Heart left ventricle (tissue), 16 donors: ENCODE measurements at regions not wholly inside any gene's neighbourhood (a gene's known extent, or its start where the extent isn't known, plus 50 kb on each side); places are given as distances from the start of the nearest gene placed in this dataset.

Source experiments
- ATAC-seq, 4 donors: fragments of 200-7000 bp; cut with Tn5 transposase; one replicate each; pipeline ENCODE4 v1.9.1; 2020 to 2022; ENCODE audit warnings: moderate library complexity in 4 of 4, mild to moderate bottlenecking in 3 of 4, moderate number of reproducible peaks in 1 of 4
- DNase-seq, 5 donors: peaks; one replicate each; pipeline ENCODE4 v3.0.0-alpha.2; 2020
- H3K27ac ChIP-seq, 12 donors: fragments of 200-600 bp; sonication (generic) in 4 of 12; one replicate each; pipeline versions ENCODE4 v1.5.0 to v1.8.0; 2016 to 2022; ENCODE audit warnings: mild to moderate bottlenecking in 2 of 12
- H3K27me3 ChIP-seq, 9 donors: fragments of 200-600 bp; sonication (generic) in 2 of 9; one replicate each; pipeline versions ENCODE4 v1.5.1 to v1.8.0; 2016 to 2022; ENCODE audit warnings: mild to moderate bottlenecking in 3 of 9
- H3K36me3 ChIP-seq, 9 donors: fragments of 200-600 bp; sonication (generic) in 2 of 9; one replicate each; pipeline versions ENCODE4 v1.5.0 to v1.8.0; 2018 to 2022; ENCODE audit warnings: mild to moderate bottlenecking in 2 of 9
- H3K4me1 ChIP-seq, 12 donors: fragments of 200-600 bp; sonication (generic) in 4 of 12; one replicate each; pipeline versions ENCODE4 v1.5.0 to v1.8.0; 2016 to 2022; ENCODE audit warnings: mild to moderate bottlenecking in 3 of 12
- H3K4me3 ChIP-seq, 12 donors: fragments of 200-600 bp; sonication (generic) in 4 of 12; one replicate each; pipeline versions ENCODE4 v1.5.0 to v1.8.0; 2017 to 2022; ENCODE audit warnings: mild to moderate bottlenecking in 9 of 12, moderate library complexity in 4 of 12
- H3K9me3 ChIP-seq, 12 donors: fragments of 200-600 bp; sonication (generic) in 4 of 12; one replicate each; pipeline versions ENCODE4 v1.5.0 to v1.8.0; 2016 to 2022; ENCODE audit warnings: mild to moderate bottlenecking in 1 of 12
- POLR2A ChIP-seq, 2 donors: fragments of 450-650 bp; IDR thresholded peaks; one replicate each; pipeline ENCODE4 v1.6.1; 2017; ENCODE audit warnings: antibody characterized with exemption in 2 of 2, mild to moderate bottlenecking in 2 of 2, moderate library complexity in 2 of 2
- WGBS, 4 donors: extraction: QIAGEN DNeasy Blood & Tissue Kit in 2 of 4; methylation state at CpG; one replicate each; pipeline versions ENCODE4 v1.1.5 to v1.1.7; 2013 to 2018; 5-methylcytosine and 5-hydroxymethylcytosine counted together
- intact Hi-C, 10 donors: fragments of 100-400 bp; cut with DNase I; formaldehyde crosslinking; loops; one replicate each; pipeline versions ENCODE4 v1.11.1 to v1.14.2; 2022
- TF ChIP-seq, protein P1 (sequence below), 12 donors: fragments of 200-600 bp; sonication (generic) in 4 of 12; IDR thresholded peaks; one replicate each; pipeline versions ENCODE4 v1.5.0 to v1.8.0; 2018 to 2022; ENCODE audit warnings: antibody characterized with exemption in 12 of 12, mild to moderate bottlenecking in 5 of 12
- donor health status: ischemic (EF 13 %, LVEDD 7.1; RV severe dilation, severe dysfunction).
- donor health status: healthy with polysubstance abuse.
- donor health status: DM: no; HTN: yes; CAD: no.
- donor health status: DM: no; HTN: no; CAD: no.
- donor health status: ischemic (EF 25% LVEDD 6.9; RV normal size, moderate dysfunction).
- donor health status: ischemic (EF 25% LVEDD 5.7; RV mildly dilated, moderate dysfunction).
- donor health status: healthy.
- donor health status: DM: yes; HTN: yes; CAD: no.
- donor health status: ischemic (EF 35%, LVEDD 5.7; RV mildly dilated, moderate dysfunction).
- donor health status: nonischemic (EF 11% LVEDD 7.7; RV severe dilation, severe dysfunction).
- donor health status: DM: yes; HTN: yes; CAD: no.
- donor health status: PGD.
- donor health status: ischemic (EF 29% LVEDD 5.4; RV normal size, mild dysfunction).
- donor health status: nonischemic (EF 23%, LVEDD 6.1; RV moderate dilation, normal function).

GRCh38 chr2:195488567-195488966 is 168.5 kb upstream of the SLC39A10 start:
- no peak overlapping the region for H3K27ac ChIP-seq
- H3K36me3 ChIP-seq, result no peaks in the 10 kb centered on the region
- intact Hi-C loops, result no loop called here
- H3K4me1 ChIP-seq, result peaks cover 0 to 22% (median 0%) of the 10 kb centered on the region in 12 donors
- no peaks in the 10 kb centered on the region for H3K27me3 ChIP-seq
- no peak for TF ChIP-seq POLR2A (IDR thresholded peaks at IDR 0.05)
- TF ChIP-seq, protein P1, sequence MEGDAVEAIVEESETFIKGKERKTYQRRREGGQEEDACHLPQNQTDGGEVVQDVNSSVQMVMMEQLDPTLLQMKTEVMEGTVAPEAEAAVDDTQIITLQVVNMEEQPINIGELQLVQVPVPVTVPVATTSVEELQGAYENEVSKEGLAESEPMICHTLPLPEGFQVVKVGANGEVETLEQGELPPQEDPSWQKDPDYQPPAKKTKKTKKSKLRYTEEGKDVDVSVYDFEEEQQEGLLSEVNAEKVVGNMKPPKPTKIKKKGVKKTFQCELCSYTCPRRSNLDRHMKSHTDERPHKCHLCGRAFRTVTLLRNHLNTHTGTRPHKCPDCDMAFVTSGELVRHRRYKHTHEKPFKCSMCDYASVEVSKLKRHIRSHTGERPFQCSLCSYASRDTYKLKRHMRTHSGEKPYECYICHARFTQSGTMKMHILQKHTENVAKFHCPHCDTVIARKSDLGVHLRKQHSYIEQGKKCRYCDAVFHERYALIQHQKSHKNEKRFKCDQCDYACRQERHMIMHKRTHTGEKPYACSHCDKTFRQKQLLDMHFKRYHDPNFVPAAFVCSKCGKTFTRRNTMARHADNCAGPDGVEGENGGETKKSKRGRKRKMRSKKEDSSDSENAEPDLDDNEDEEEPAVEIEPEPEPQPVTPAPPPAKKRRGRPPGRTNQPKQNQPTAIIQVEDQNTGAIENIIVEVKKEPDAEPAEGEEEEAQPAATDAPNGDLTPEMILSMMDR (IDR thresholded peaks at IDR 0.05), result no peak
- no peak for ATAC-seq
- H3K9me3 ChIP-seq, result no peaks in the 10 kb centered on the region
- no peak overlapping the region for H3K4me3 ChIP-seq
- DNase-seq, result no peak

DNA sequence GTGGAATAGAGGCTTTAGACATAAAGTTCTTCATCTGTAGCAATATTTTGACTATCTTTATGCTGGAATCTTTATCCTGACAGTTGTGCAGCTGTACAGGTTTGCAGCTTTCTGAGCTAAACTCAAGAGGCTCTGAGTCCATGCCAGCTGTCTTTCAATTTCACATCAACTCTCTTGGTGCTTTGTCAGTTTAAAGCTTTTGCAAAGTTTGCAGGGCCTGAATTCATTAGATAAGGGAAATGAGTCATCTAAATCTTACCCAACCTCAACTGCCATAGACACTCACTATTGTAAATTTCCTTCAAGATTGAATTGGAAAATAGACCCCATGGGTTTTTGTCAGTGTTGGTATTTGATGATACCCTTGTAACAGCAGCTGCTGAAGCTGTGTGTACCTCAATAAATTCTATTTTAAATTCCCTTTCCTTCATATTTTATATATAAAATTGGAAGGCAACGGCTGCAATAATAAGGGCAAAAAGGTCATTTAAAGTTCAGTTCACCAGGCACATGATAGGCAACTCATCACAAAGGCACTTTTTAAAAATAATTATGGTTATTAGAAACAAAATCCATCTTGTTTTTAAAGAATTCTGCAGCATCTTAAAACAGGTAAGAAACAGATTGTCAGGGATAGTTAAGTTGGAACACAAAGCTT is 169.9 kb upstream of the SLC39A10 start:
- TF ChIP-seq POLR2A (IDR thresholded peaks at IDR 0.05), result no peak
- TF ChIP-seq, protein P1 (IDR thresholded peaks at IDR 0.05), result no peak
- Histone ChIP-seq H3K27me3 (no peaks in the 10 kb centered on the region), H3K36me3 (no peaks in the 10 kb centered on the region), H3K27ac (no peak overlapping the region), H3K4me3 (no peak overlapping the region), H3K9me3 (no peaks in the 10 kb centered on the region), H3K4me1 (peaks cover 0 to 22% (median 0%) of the 10 kb centered on the region in 12 donors)
- WGBS, 4 donors, result 47 to 64% (median 59%) methylated on average over 1 of the region's 1 CpG
- intact Hi-C loops, result no loop called here
- DNase-seq, result no peak
- no peak for ATAC-seq

DNA sequence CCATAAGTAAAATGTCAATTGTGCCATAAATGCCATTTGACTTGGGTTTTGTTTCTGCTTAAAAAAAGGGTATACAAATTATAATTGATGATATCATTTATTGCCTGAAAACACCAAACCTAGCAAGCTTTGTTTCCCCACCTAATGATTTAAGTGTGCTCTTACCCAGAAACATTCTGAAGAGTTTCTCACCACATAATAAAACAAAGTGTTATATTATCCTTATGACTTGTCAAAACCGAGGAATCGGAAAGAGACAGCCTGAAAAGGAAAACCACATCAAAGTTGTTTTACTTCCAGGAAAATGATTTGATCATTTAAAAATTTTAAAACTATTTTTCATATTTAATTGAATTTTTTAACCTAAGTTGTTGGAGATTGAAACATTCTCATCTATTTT is 170.5 kb upstream of the SLC39A10 start:
- no peak overlapping the region for H3K4me3 ChIP-seq
- H3K4me1 ChIP-seq, result peaks cover 0 to 22% (median 0%) of the 10 kb centered on the region in 12 donors
- ATAC-seq (no peak), DNase-seq (no peak)
- intact Hi-C loops, result no loop called here
- H3K27ac ChIP-seq, result no peak overlapping the region
- TF ChIP-seq, protein P1 (IDR thresholded peaks at IDR 0.05), result no peak
- TF ChIP-seq POLR2A (IDR thresholded peaks at IDR 0.05), result no peak
- no peaks in the 10 kb centered on the region for H3K27me3 ChIP-seq
- H3K36me3 ChIP-seq, result no peaks in the 10 kb centered on the region
- H3K9me3 ChIP-seq, result no peaks in the 10 kb centered on the region
- WGBS, 4 donors, result 75 to 85% (median 78%) methylated on average over 2 of the region's 2 CpGs

GRCh38 chr2:195482010-195482409 is 175.0 kb upstream of the SLC39A10 start:
- no peaks in the 10 kb centered on the region for H3K36me3 ChIP-seq
- no peak overlapping the region for H3K4me3 ChIP-seq
- H3K27ac ChIP-seq, result no peak overlapping the region
- peaks cover 0 to 4% (median 0%) of the 10 kb centered on the region in 12 donors for H3K9me3 ChIP-seq
- intact Hi-C loops, result no loop called here
- H3K4me1 ChIP-seq, result peaks cover 0 to 12% (median 0%) of the 10 kb centered on the region in 12 donors
- ATAC-seq (no peak), DNase-seq (no peak)
- 58 to 79% (median 67%) methylated on average over 1 of the region's 1 CpG for WGBS, 4 donors
- H3K27me3 ChIP-seq, result no peaks in the 10 kb centered on the region
- TF ChIP-seq, protein P1 (IDR thresholded peaks at IDR 0.05), result no peak
- TF ChIP-seq POLR2A (IDR thresholded peaks at IDR 0.05), result no peak
